ENCODE measurements at regions not wholly inside any gene's neighbourhood (a gene's known extent, or its start where the extent isn't known, plus 50 kb on each side); places are given as distances from the start of the nearest gene placed in this dataset.

DNA sequence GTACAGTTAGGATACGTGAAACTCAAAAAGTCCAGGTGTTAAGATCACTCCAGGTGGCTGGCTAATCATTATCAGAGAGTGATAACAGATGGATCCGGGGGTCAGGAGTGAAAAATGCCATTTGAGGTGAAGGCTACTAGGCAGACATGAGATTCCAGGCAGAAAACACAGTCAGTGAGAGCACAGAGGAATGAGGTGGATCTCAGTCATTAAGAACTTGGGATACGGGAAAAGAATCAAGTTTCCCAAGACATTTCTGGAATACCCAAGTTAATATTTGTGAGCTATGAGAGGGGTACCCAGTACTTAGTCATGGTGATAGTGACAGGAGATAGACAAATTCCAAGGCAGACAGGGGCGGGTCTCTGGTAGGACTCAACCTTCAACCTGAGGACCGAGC lies 94.6 kb upstream of the ALG10B start:
- no peak overlapping the region for H2BK12ac ChIP-seq (ENCODE audit: low read depth, low read length)
- no peak overlapping the region for H3K18ac ChIP-seq (ENCODE audit: extremely low read depth, low read length)
- H4K91ac ChIP-seq (replicated peaks; ENCODE audit: insufficient read length, low read length) = no peak overlapping the region
- no peak overlapping the region for H3K4me3 ChIP-seq (ENCODE audit: extremely low read depth in 1 of 4, insufficient read depth in 2 of 4, low read depth in 3 of 4, low read length in 4 of 4)
- no peak overlapping the region for H3K56ac ChIP-seq (replicated peaks; ENCODE audit: insufficient read length, low read depth, low read length)
- H3K23ac ChIP-seq (ENCODE audit: insufficient read length) = no peak overlapping the region
- no peak overlapping the region for H3K14ac ChIP-seq (ENCODE audit: insufficient read length)
- no peak overlapping the region for H2BK5ac ChIP-seq (ENCODE audit: low read depth, low read length)
- no peaks in the 10 kb centered on the region for H3K36me3 ChIP-seq (ENCODE audit: control insufficient read depth in 2 of 4, insufficient read depth in 4 of 4, low read length in 3 of 4)
- H2AFZ ChIP-seq (ENCODE audit: low read length) = no peak overlapping the region
- no peaks in the 10 kb centered on the region for H4K20me1 ChIP-seq (replicated peaks in 1 of 2; ENCODE audit: control insufficient read depth in 1 of 2, insufficient read depth in 2 of 2, low read length in 2 of 2)
- no peak overlapping the region for H3K4me2 ChIP-seq (ENCODE audit: insufficient read depth in 1 of 2, low read depth in 2 of 2, low read length in 2 of 2)
- H4K8ac ChIP-seq (ENCODE audit: extremely low read depth, insufficient read depth, low read length) = no peak overlapping the region
- CTCF ChIA-PET (ENCODE audit: partially characterized antibody) = no interaction called here
- H3K9me3 ChIP-seq (ENCODE audit: insufficient read depth in 2 of 2, low read depth in 1 of 2, low read length in 1 of 2) = peaks cover 27 to 38% of the 10 kb centered on the region in 2 experiments
- WGBS, 2 experiments (ENCODE audit: extremely low coverage in 1 of 2, insufficient coverage in 1 of 2, insufficient read length in 1 of 2, insufficient replicate concordance in 2 of 2, low coverage in 1 of 2, low lambda C conversion rate in 2 of 2, missing lambda C conversion rate in 1 of 2) = 82% methylated on average over 5 of the region's 5 CpGs; no CpG with 5 or more reads in 1 of the 2 experiments
- H2BK15ac ChIP-seq (ENCODE audit: low read length) = no peak overlapping the region
- H4K5ac ChIP-seq (ENCODE audit: insufficient read length, low read depth, low read length) = no peak overlapping the region
- H2BK120ac ChIP-seq (replicated peaks; ENCODE audit: low read depth, low read length) = no peak overlapping the region
- no peak overlapping the region for H3K4ac ChIP-seq (replicated peaks; ENCODE audit: insufficient read length, low read depth, low read length)
- H2AK5ac ChIP-seq (ENCODE audit: low read depth, low read length) = no peak overlapping the region
- no peaks in the 10 kb centered on the region for H3K79me1 ChIP-seq (ENCODE audit: low read depth, low read length)
- H2BK20ac ChIP-seq (ENCODE audit: low read length) = no peak overlapping the region
- POLR2A ChIA-PET (ENCODE audit: partially characterized antibody) = no interaction called here
- no peak for FAIRE-seq
- no peaks in the 10 kb centered on the region for H3K79me2 ChIP-seq (ENCODE audit: control insufficient read depth in 1 of 2, insufficient read depth in 2 of 2, low read length in 2 of 2)
- no peaks in the 10 kb centered on the region for H3K23me2 ChIP-seq (ENCODE audit: low read depth, low read length)
- no peak overlapping the region for H3K27ac ChIP-seq (ENCODE audit: low read depth, low read length)
- DNase-seq (ENCODE audit: low read depth in 1 of 2, low spot score in 2 of 2) = no peak
- TF ChIP-seq SP4 (IDR thresholded peaks at IDR 0.05; ENCODE audit: low read length) (no peak), MAFK (IDR thresholded peaks at IDR 0.05; ENCODE audit: low read depth, low read length) (no peak), PHF8 (conservative IDR thresholded peaks at IDR 0.05; ENCODE audit: low read depth, low read length) (no peak), SIN3A (conservative IDR thresholded peaks at IDR 0.05 in 1 of 2, IDR thresholded peaks at IDR 0.05 in 1 of 2; ENCODE audit: low read depth in 1 of 2, low read length in 2 of 2) (no peak), CHD2 (IDR thresholded peaks at IDR 0.05; ENCODE audit: low read length) (no peak), RNF2 (IDR thresholded peaks at IDR 0.05; ENCODE audit: borderline replicate concordance, low read depth, low read length, missing control alignments, poor library complexity, severe bottlenecking) (no peak), CTBP2 (IDR thresholded peaks at IDR 0.05; ENCODE audit: borderline replicate concordance, insufficient read depth, insufficient read length, low read length) (no peak), TEAD4 (IDR thresholded peaks at IDR 0.05; ENCODE audit: low read depth, low read length) (no peak), JUND (IDR thresholded peaks at IDR 0.05; ENCODE audit: low read length) (no peak), YY1 (IDR thresholded peaks at IDR 0.05; ENCODE audit: low read depth, low read length) (no peak), HDAC6 (IDR thresholded peaks at IDR 0.05; ENCODE audit: low read depth, low read length) (no peak), POLR2AphosphoS5 (IDR thresholded peaks at IDR 0.05; ENCODE audit: low read depth, low read length) (no peak), SP1 (IDR thresholded peaks at IDR 0.05; ENCODE audit: low read depth, low read length) (no peak), BCL11A (IDR thresholded peaks at IDR 0.05; ENCODE audit: low read depth in 2 of 2, low read length in 2 of 2) (no peak), SUZ12 (IDR thresholded peaks at IDR 0.05; ENCODE audit: low read length) (no peak)
- no peak overlapping the region for H3K9ac ChIP-seq (replicated peaks in 1 of 4; ENCODE audit: extremely low read depth in 1 of 4, low read depth in 3 of 4, low read length in 3 of 4)
- no peaks in the 10 kb centered on the region for H3K27me3 ChIP-seq (replicated peaks in 1 of 4; ENCODE audit: control insufficient read depth in 3 of 4, extremely low read depth in 1 of 4, insufficient read depth in 3 of 4, low read length in 3 of 4)
- H3K4me1 ChIP-seq (replicated peaks in 1 of 4; ENCODE audit: control insufficient read depth in 3 of 4, insufficient read depth in 4 of 4, low read length in 3 of 4) = no peaks in the 10 kb centered on the region
